Activated naive CD8-positive, alpha-beta T cell treated with anti-CD3 and anti-CD28 coated beads, Interleukin-2, amount 10 ng/mL, durations not matched to agents 7 days and 5 days (primary cell): ENCODE measurements at regions not wholly inside any gene's neighbourhood (a gene's known extent, or its start where the extent isn't known, plus 50 kb on each side); places are given as distances from the start of the nearest gene placed in this dataset.

Experiments used
- ATAC-seq: fragments of 150-1000 bp; cut with Tn5 transposase; one replicate; pipeline ENCODE4 v1.10.0; 2021; ENCODE audit warnings: low read depth, moderate library complexity
- POLR2A ChIA-PET: fragments of 350-600 bp; sonication (Branson Sonifier 250); formaldehyde crosslinking; loops from one replicate; lab custom pipeline; 2021; ENCODE audit warnings: antibody characterized with exemption; lab: Charles Lee
- DNase-seq: peaks from one replicate; pipeline ENCODE4 v3.0.0; 2021
- H3K27ac Mint-ChIP-seq: one replicate; pipeline ENCODE4 v1.8.0; 2022; ENCODE audit warnings: mild to moderate bottlenecking, mixed read lengths
- H3K27me3 Mint-ChIP-seq: one replicate; pipeline ENCODE4 v1.8.0; 2022; ENCODE audit warnings: mild to moderate bottlenecking, moderate library complexity, mixed read lengths
- H3K36me3 Mint-ChIP-seq: one replicate; pipeline ENCODE4 v1.8.0; 2021; ENCODE audit warnings: mild to moderate bottlenecking, mixed read lengths
- H3K4me1 Mint-ChIP-seq: one replicate; pipeline ENCODE4 v1.8.0; 2021; ENCODE audit warnings: mixed read lengths
- H3K4me3 Mint-ChIP-seq: one replicate; pipeline ENCODE4 v1.8.0; 2022; ENCODE audit warnings: mild to moderate bottlenecking, moderate library complexity, mixed read lengths
- H3K9me3 Mint-ChIP-seq: one replicate; pipeline ENCODE4 v1.8.0; 2021; ENCODE audit warnings: mixed read lengths

- H3K4me3 Mint-ChIP-seq: no peak overlapping the region
- no peaks in the 10 kb centered on the region for H3K4me1 Mint-ChIP-seq
- no peak for ATAC-seq
- no peak overlapping the region for H3K27ac Mint-ChIP-seq
- peaks cover 7% of the 10 kb centered on the region for H3K27me3 Mint-ChIP-seq
- POLR2A ChIA-PET: no interaction called here
- no peaks in the 10 kb centered on the region for H3K36me3 Mint-ChIP-seq
- no peaks in the 10 kb centered on the region for H3K9me3 Mint-ChIP-seq
- DNase-seq: no peak
Observed at GRCh38 chr13:34886987-34887386, 55.1 kb upstream of the NBEA start.
